Omental fat pad (tissue), 3 donors: ENCODE measurements at regions not wholly inside any gene's neighbourhood (a gene's known extent, or its start where the extent isn't known, plus 50 kb on each side); places are given as distances from the start of the nearest gene placed in this dataset.
"Not testable (repeated sequence)": the region's sequence is repeated elsewhere in the genome, so short reads cannot be mapped to it uniquely, and the experiment has no call there.

ENCODE experiments used
- ATAC-seq: fragments of 150-250 bp; one replicate; pipeline ENCODE4 v1.9.1; 2016; ENCODE audit warnings: mild to moderate bottlenecking, moderate library complexity; ENCODE audit not compliant: low FRiP score
- DNase-seq: peaks from one replicate; pipeline ENCODE4 v3.0.0-alpha.2; 2019; ENCODE audit warnings: low spot score
- TF ChIP-seq, protein P1 (sequence below), 3 donors: fragments of 450-650 bp; IDR thresholded peaks; one replicate each; pipeline ENCODE4 v1.5.1; 2016 to 2017; ENCODE audit warnings: antibody characterized with exemption in 3 of 3, mild to moderate bottlenecking in 3 of 3, moderate library complexity in 2 of 3

DNA sequence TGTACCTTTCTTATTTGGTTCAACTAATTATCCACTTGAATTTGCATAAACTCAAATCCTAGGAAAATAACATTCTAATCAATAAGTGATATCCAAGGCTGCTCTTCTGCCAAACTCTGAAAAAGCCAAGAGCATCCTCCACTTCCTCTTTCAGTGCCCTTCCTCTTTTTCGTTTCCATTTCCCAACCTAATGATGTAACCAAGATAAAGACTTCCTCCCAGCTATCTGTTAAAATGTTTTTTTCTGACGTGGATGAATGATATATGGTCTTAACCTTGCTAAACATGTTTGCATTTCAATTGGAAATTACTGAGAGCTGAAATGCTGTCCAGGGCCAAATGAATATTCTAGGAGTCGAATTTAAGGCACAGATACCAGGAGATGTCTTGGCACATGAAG lies 459.5 kb upstream of the PDE3A start:
- no peak for ATAC-seq
- DNase-seq, result no peak
- TF ChIP-seq, protein P1, sequence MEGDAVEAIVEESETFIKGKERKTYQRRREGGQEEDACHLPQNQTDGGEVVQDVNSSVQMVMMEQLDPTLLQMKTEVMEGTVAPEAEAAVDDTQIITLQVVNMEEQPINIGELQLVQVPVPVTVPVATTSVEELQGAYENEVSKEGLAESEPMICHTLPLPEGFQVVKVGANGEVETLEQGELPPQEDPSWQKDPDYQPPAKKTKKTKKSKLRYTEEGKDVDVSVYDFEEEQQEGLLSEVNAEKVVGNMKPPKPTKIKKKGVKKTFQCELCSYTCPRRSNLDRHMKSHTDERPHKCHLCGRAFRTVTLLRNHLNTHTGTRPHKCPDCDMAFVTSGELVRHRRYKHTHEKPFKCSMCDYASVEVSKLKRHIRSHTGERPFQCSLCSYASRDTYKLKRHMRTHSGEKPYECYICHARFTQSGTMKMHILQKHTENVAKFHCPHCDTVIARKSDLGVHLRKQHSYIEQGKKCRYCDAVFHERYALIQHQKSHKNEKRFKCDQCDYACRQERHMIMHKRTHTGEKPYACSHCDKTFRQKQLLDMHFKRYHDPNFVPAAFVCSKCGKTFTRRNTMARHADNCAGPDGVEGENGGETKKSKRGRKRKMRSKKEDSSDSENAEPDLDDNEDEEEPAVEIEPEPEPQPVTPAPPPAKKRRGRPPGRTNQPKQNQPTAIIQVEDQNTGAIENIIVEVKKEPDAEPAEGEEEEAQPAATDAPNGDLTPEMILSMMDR (IDR thresholded peaks at IDR 0.05), result no peak

DNA sequence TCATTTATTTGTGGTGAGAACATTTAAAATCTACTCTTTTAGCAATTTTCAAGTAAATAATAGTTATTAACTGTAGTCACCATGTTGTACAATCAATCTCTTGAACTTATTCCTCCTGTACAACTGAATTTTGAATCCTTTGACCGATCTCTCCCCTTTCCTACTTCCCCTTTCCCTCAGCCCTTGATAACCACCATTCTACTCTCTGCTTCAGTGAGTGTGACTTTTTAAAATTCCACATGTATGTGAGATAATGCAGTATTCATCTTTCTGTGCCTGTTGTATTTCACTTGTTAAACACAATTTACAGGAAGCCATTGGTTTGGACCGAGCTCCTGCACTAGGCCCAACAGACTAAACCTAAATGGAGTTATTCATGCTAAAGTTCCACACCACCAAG lies 458.9 kb upstream of the PDE3A start:
- TF ChIP-seq, protein P1 (IDR thresholded peaks at IDR 0.05), result no peak
- no peak for DNase-seq
- ATAC-seq, result no peak

DNA sequence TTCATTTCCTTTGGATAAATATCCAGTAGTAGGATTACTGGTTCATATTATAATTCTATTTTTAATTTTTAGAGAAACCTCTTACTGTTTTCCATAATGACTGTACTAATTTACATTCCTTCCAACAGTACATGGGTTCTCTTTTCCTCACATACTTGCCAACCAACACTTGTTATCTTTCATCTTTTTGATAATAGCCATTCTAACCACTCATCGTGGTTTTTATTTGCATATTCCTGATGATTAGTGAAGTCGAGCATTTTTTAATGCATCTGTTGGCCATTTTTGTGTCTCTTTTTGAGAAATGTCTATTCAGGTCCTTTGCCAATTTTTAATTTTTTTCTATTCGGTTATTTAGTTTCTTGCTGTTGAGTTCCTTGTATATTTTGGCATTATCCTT lies 457.7 kb upstream of the PDE3A start:
- no peak for ATAC-seq
- TF ChIP-seq, protein P1 (IDR thresholded peaks at IDR 0.05), result no peak
- DNase-seq, result no peak

DNA sequence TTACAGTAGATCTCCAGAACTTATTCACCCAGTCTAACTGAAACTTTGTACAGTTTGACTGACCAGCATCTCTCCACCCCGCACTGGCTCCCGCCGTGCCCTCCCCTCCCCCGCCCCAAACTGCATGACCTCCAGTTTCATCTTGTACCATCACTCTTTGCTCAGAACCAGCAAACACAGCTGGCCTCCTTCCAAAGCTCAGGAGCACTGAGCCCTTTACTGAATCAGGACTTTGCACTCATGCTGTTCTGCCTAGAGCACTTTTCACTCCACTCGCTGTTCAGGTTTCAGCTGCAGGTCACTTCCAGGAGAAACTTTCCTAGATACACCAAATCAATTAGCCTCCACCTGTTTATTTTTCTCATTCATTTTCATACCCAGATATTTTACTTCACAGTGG lies 455.3 kb upstream of the PDE3A start:
- TF ChIP-seq, protein P1 (IDR thresholded peaks at IDR 0.05), result no peak
- DNase-seq (no peak), ATAC-seq (no peak)

DNA sequence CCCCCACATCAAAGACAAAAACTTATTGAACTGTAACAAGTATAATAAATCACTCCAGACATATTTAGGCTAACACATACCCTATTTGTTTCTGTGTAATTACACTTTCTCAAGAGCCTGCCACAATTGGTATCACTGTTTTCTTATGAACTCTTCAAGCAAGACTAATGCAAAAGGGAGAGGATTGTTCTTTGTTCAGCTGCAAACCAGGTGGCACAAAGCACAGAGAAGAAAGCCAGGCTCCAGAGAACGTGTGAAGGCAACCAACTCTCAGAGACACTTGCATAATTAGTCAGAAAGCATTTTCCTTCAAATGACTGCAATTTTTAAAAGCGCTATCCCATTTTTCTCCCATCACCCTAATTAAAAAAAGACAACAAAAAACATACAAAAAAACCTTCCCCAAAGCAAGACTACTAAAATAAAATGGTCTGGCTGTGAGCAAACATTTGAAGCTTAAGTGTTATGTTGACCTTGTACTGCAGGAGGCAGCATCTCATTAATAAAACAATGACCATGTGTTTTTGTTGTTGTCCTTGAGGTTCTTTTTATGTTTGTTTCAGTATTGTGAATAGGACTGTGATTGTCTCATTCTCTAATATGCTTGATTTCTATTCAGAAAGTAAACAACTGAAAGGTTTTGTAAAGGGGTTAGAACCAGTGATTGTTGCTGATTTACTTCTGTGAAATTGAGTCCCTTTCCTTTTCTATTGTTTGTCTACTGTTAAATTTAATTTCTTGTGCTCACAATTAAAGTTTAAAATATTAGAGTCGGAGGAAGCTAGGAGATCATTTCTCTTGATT lies 452.7 kb upstream of the PDE3A start:
- TF ChIP-seq, protein P1 (IDR thresholded peaks at IDR 0.05), result peak in 1 of 3 donors; percentile 10
- DNase-seq (no peak), ATAC-seq (no peak)

DNA sequence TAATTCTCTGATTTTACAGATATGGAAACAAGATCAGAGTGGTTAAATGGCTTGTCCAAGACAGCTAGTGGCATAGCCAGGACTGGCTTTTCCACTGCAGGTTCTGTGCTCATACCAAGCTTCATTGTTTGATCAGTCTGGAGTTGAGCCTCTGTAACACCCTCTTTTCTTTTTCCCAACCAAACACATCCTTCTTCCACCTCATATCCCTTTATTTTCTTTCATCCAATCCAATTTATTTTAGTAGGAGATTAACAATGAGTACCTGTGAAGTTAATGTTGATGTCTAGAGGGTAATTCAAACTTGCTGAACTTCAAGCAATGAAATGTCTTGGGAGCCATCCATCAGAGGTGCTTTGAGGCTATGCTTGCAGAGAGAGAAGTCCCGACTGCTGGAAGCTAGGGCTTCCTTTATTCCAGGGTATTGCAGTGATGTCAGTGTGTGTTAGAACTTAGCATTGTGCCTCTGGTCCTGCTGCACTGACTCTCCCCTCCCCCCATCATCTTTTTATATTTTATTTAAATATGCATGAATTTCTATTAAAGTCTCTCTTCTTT lies 452.1 kb upstream of the PDE3A start:
- TF ChIP-seq, protein P1 (IDR thresholded peaks at IDR 0.05), result no peak
- ATAC-seq (no peak), DNase-seq (no peak)

DNA sequence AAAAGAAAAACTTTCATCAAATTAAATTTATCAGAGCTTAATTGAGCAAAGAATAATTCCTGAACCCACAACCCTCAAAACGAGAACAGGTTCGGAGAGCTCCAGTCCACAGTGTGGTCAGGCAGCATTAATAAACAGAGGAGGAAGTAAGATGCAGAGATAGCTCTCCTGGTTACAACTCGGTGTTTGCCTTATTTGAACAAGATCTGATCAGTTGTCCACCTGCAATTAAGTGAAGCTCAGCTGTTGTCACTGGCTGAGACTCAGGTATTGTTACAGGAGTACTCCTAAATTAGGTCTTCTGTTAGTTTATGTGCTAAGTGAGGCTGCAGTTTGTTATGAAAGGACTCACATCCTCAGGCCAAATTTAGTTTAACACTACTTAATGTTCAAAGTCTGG lies 451.4 kb upstream of the PDE3A start:
- no peak for ATAC-seq
- DNase-seq, result no peak
- TF ChIP-seq, protein P1 (IDR thresholded peaks at IDR 0.05), result no peak

DNA sequence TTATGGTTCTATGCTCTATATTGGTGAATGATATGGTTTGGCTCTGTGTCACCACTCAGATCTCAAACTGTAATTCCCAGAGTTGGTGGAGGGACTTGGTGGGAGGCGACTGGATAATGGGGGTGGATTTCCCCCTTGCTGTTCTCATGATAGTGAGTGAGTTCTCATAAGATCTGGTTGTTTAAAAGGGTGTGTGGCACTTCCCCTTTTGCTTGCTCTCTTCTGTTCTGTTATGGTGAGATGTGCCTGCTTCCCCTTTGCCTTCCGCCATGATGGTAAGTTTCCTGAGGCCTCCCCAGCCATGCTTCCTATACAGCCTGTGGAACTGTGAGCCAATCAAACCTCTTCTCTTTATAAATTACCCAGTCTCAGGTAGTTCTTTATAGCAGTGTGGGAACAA lies 446.6 kb upstream of the PDE3A start:
- not testable (repeated sequence) for ATAC-seq, DNase-seq
